ENCODE measurements at regions not wholly inside any gene's neighbourhood (a gene's known extent, or its start where the extent isn't known, plus 50 kb on each side); places are given as distances from the start of the nearest gene placed in this dataset.

DNA sequence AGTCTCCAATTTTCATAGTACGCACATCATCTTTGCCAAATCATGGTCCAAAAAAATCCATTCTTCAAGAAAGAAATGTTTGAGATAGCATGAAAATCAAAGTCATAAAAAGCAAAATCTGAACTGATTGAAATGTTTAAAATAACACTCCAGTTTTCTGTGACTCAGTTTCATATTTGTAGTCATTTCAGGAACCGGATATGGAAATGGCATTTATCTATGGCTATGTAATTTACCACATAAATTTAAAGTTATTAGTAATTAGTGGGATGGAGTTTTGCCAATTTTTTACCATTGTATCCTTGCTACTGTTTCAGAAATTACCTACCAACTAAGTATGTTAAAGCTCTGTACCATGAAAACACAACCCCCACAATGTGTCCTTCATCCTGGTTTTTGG is 456.6 kb upstream of the ACVR2A start:
- no peaks in the 10 kb centered on the region for H3K4me1 Mint-ChIP-seq

DNA sequence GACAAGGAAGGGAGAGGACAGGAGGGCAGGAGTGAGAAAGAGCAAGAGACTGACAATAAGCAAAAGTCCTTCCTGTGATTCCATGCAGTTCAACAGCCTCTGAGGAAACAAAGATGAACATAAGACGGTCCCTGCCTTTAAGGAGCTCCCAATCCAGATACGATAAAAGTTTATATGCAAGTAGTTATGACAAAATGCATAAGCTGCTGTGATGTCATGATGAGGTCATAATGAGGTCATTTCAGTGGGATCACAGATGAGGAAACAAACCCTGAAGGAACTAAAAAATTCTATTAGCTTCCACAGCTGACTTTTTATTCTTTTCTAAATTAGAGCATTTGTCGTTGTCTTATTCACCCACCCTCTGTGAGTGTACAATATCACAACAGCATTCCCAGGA is 458.5 kb upstream of the ACVR2A start:
- H3K27ac Mint-ChIP-seq, result no peak overlapping the region
- H3K4me3 Mint-ChIP-seq, result no peak overlapping the region
- no peaks in the 10 kb centered on the region for H3K36me3 Mint-ChIP-seq (ENCODE audit: low read depth)
- DNase-seq, result no peak
- H3K9me3 Mint-ChIP-seq, result peaks cover 9% of the 10 kb centered on the region
- intact Hi-C loops (cut with micrococcal nuclease), result no loop called here
- peaks cover 6% of the 10 kb centered on the region for H3K27me3 Mint-ChIP-seq
- H3K4me1 Mint-ChIP-seq, result no peaks in the 10 kb centered on the region

More for the DNA sequence above, 456.6 kb upstream of the ACVR2A start:
- DNase-seq, result no peak
- Mint-ChIP-seq H3K36me3 (ENCODE audit: low read depth) (no peaks in the 10 kb centered on the region), H3K4me3 (no peak overlapping the region), H3K27ac (no peak overlapping the region), H3K27me3 (peaks cover 6% of the 10 kb centered on the region), H3K9me3 (peaks cover under 1% of the 10 kb centered on the region)
- intact Hi-C loops (cut with micrococcal nuclease), result no loop called here

DNA sequence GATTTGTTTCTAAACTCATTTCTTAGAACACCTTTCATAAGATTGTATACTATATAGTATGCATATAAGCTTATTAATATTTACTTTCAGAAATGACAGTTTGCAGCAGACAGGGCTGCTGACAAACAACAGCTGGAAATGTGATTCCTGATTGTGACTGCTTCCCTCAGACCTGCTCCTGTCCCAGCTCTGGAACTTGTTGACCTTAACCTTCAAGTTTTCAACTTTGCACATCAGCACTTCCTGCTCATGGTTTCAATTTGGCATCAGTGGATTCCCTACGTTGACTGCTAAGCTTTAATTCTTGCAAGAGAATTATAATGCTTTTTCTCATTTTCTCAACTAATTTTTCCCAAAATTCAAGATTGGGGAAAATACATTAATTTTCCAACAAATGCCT is 459.2 kb upstream of the ACVR2A start:
- H3K36me3 Mint-ChIP-seq (ENCODE audit: low read depth), result no peaks in the 10 kb centered on the region
- no peak overlapping the region for H3K4me3 Mint-ChIP-seq
- DNase-seq, result no peak
- H3K27me3 Mint-ChIP-seq, result peaks cover 6% of the 10 kb centered on the region
- no peak overlapping the region for H3K27ac Mint-ChIP-seq
- intact Hi-C loops (cut with micrococcal nuclease), result no loop called here
- H3K4me1 Mint-ChIP-seq, result no peaks in the 10 kb centered on the region
- peaks cover 9% of the 10 kb centered on the region for H3K9me3 Mint-ChIP-seq

DNA sequence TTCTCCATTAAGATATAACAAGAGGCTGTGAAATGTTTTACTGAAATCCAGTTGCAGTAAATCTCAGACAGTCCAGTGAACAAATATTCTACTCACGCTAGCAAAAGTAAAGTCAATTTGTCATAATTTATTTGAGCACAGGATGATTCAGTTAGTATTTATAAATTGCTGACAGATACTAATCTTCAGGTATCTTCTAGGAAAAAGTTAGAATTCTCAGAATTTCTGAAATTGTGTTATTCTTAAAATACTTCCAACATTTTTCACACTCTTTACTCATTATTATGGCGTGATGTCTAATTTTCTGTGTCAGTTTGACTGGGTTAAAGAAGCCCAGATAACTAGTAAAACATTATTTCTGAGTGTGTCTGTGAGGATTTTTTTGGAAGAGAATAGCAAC is 460.2 kb upstream of the ACVR2A start:
- peaks cover 9% of the 10 kb centered on the region for H3K9me3 Mint-ChIP-seq
- no peak overlapping the region for H3K4me3 Mint-ChIP-seq
- intact Hi-C loops (cut with micrococcal nuclease), result no loop called here
- DNase-seq, result no peak
- no peaks in the 10 kb centered on the region for H3K4me1 Mint-ChIP-seq
- no peaks in the 10 kb centered on the region for H3K36me3 Mint-ChIP-seq (ENCODE audit: low read depth)
- H3K27me3 Mint-ChIP-seq, result peaks cover 3% of the 10 kb centered on the region
- H3K27ac Mint-ChIP-seq, result no peak overlapping the region

DNA sequence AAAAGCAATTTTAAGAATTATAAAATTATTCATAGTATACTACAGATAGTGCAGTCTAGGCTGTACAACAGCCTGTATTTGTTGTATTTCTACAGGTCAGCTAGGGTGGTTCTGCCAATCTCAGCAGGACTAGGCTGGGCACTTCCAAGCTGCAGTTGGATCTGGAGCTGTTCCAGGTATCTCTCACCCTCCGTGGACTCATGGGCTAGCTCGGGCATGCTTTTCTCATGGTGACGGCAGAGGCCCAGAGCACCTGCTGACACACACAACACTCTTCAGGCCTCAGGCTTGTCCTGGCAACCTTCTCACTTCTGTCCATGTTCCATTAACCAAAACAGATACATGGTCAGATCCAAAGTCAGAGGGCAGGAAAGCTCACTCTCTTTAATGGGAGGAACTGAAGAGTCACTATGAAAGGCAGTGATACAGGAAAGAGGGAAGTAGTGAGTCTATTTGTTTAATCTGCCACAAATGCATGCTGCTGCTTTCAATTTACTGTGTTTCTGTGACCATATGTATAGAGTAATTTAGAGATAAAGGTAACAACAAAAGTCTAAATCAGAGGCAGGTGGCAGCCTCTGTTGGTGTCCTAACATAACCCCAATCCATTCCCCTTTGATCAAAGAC is 462.4 kb upstream of the ACVR2A start:
- intact Hi-C loops (cut with micrococcal nuclease), result no loop called here
- H3K27ac Mint-ChIP-seq, result no peak overlapping the region
- H3K4me3 Mint-ChIP-seq, result no peak overlapping the region
- H3K9me3 Mint-ChIP-seq, result peaks cover 9% of the 10 kb centered on the region
- H3K27me3 Mint-ChIP-seq, result no peaks in the 10 kb centered on the region
- H3K4me1 Mint-ChIP-seq, result no peaks in the 10 kb centered on the region
- DNase-seq, result no peak
- H3K36me3 Mint-ChIP-seq (ENCODE audit: low read depth), result no peaks in the 10 kb centered on the region

DNA sequence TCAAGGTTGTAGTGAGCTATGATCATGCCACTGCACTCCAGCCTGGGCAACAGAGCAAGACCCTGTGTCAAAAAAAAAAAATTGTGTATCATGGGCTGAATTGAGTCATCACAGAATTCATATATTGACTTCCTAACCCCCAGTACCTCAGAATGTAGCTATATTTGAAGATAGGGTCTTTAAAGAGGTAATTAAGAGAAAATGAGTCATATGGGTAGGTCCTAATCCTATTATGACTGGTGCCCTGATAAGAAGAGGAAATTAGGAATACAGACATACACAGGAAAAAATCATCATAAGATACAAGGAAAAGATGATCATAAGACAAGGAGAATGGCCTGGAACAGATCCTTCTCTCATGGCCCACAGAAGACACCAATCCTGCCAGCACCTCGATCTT is 466.4 kb upstream of the ACVR2A start:
- no peak overlapping the region for H3K4me3 Mint-ChIP-seq
- DNase-seq, result no peak
- no peaks in the 10 kb centered on the region for H3K36me3 Mint-ChIP-seq (ENCODE audit: low read depth)
- no peak overlapping the region for H3K27ac Mint-ChIP-seq
- intact Hi-C loops (cut with micrococcal nuclease), result no loop called here
- peaks cover 2% of the 10 kb centered on the region for H3K27me3 Mint-ChIP-seq
- no peaks in the 10 kb centered on the region for H3K4me1 Mint-ChIP-seq
- peaks cover 9% of the 10 kb centered on the region for H3K9me3 Mint-ChIP-seq

DNA sequence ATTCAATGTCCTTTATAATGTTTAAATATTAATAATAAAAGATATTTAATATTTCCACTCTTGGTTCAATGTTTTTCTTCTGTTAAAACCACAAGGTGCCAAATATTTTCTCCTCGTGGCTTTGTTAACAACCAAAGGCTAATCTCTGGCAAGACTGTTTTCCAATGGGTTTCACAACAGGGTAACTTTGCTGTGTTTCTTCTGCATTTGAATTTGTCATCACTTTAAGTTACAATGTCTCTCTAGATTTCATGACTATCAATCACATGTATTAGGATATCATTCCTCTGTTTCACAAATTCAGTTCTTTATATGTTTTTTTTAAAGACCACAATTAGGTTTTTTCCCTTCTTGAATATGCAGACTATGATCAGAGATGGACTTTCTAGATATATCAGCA is 469.8 kb upstream of the ACVR2A start:
- Mint-ChIP-seq H3K4me3 (no peak overlapping the region), H3K27ac (no peak overlapping the region), H3K27me3 (peaks cover 4% of the 10 kb centered on the region), H3K9me3 (no peaks in the 10 kb centered on the region), H3K4me1 (no peaks in the 10 kb centered on the region), H3K36me3 (ENCODE audit: low read depth) (no peaks in the 10 kb centered on the region)
- intact Hi-C loops (cut with micrococcal nuclease), result no loop called here
- no peak for DNase-seq

DNA sequence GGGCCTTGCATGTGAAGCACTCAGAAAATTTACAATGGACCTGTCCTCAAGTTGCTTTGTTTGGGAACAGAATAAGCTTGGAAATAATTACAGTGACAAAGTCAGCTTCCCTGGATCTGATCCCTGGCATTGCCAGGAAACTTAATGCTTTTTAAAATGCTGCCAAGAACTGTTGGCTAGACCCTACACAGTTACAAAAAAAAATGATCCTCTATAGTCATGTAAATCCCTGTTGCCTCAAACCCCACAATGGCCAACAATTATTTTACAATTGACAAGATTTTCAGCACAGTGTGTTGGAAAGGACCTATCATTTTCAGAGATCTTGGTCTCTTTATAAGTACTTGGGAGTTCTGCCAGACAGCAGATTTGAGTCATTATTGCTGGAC is 470.4 kb upstream of the ACVR2A start:
- no peaks in the 10 kb centered on the region for H3K4me1 Mint-ChIP-seq
- no peak for DNase-seq
- no peaks in the 10 kb centered on the region for H3K36me3 Mint-ChIP-seq (ENCODE audit: low read depth)
- H3K27me3 Mint-ChIP-seq, result peaks cover 4% of the 10 kb centered on the region
- H3K4me3 Mint-ChIP-seq, result no peak overlapping the region
- no peak overlapping the region for H3K27ac Mint-ChIP-seq
- intact Hi-C loops (cut with micrococcal nuclease), result no loop called here
- H3K9me3 Mint-ChIP-seq, result no peaks in the 10 kb centered on the region

DNA sequence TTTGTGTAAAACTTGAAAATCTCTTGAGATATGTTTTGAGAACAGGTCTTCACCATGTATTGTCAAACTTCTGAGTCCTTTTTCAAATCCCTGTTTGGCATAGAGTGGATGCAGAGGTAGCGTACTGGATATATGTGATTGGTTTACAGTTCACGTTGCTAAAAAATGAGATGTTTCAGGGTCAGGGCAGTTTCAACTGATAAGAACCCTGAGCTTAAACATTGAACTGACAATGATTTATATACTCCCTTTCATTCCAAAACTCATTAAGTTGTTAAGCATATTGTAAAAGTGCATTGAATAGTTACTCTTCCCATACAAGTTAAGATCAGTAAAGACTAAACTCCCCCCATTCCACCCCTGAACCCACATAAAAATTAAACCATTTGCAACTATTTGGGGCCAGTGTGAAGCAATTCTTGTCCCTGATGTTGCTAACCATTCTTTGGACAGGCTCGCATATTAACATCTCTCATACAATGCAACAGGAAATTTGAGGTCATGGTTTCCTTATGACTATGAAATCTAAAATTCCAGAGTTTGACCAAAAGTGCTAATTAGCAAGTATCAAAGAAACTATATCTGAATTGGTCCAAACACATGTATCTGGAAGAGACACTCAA is 470.9 kb upstream of the ACVR2A start:
- intact Hi-C loops (cut with micrococcal nuclease), result no loop called here
- Mint-ChIP-seq H3K4me3 (no peak overlapping the region), H3K27me3 (peaks cover 4% of the 10 kb centered on the region), H3K36me3 (ENCODE audit: low read depth) (no peaks in the 10 kb centered on the region), H3K27ac (no peak overlapping the region), H3K9me3 (no peaks in the 10 kb centered on the region), H3K4me1 (no peaks in the 10 kb centered on the region)
- no peak for DNase-seq

DNA sequence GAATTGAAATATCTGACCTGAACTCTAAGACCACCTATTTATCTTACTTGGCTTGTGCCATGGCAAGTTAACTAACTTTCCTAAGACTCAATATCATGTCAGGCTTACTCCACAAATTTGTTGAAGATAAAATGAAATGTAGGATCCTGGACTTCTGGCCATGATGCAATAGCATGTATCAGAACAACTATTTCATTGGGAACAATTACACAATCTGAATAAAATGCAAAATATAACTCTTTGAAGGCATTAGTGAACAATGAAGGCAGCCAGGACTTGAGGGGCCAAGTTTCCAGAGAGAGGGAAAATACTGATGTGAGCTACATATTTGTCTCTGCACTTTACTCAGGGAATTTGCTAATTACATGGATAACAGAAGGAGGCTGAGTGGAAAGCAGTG is 476.5 kb upstream of the ACVR2A start:
- Mint-ChIP-seq H3K9me3 (no peaks in the 10 kb centered on the region), H3K27me3 (peaks cover 2% of the 10 kb centered on the region), H3K27ac (no peak overlapping the region), H3K4me3 (no peak overlapping the region), H3K36me3 (ENCODE audit: low read depth) (no peaks in the 10 kb centered on the region), H3K4me1 (peaks cover 8% of the 10 kb centered on the region)
- DNase-seq, result no peak
- intact Hi-C loops (cut with micrococcal nuclease), result no loop called here

DNA sequence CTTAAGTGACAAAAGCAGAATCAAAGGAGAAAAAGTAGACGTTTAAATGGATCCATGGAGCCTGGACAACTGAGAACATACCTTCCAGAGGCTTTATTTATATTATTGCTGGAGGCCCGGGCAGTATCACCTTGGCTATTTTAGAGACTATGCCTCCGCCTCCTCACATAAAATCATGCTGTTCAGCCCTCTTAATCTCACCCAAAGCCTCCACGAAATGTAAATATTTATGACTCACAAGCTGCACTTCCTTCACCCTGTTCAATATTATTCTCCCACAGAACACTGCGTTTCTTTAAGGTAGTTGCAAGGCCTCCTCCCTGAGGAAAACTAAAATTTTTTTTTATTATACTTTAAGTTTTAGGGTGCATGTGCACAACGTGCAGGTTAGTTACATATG is 478.6 kb upstream of the ACVR2A start:
- H3K4me3 Mint-ChIP-seq, result no peak overlapping the region
- H3K27me3 Mint-ChIP-seq, result no peaks in the 10 kb centered on the region
- no peak for DNase-seq
- no peaks in the 10 kb centered on the region for H3K36me3 Mint-ChIP-seq (ENCODE audit: low read depth)
- H3K4me1 Mint-ChIP-seq, result peaks cover 8% of the 10 kb centered on the region
- H3K27ac Mint-ChIP-seq, result no peak overlapping the region
- intact Hi-C loops (cut with micrococcal nuclease), result no loop called here
- no peaks in the 10 kb centered on the region for H3K9me3 Mint-ChIP-seq

DNA sequence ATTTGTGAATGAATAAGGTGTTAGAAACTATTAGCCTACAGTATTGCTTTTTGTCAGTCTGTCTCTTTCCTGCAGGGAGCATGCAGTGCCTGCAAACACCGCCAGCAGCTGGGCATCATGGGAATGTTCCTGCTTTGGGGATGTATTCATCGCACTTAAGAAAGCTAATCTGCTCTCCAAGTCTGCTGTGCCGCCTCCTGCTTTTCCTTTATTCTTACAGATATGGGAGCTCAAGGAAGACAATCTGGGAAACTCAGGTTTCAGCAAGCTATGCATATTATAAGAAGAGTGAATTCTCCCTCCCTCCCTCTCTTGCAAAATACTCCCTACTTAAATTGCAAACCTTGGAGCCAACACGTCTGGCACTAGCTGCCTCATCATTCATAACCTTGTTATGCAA is 479.2 kb upstream of the ACVR2A start:
- no peak for DNase-seq

DNA sequence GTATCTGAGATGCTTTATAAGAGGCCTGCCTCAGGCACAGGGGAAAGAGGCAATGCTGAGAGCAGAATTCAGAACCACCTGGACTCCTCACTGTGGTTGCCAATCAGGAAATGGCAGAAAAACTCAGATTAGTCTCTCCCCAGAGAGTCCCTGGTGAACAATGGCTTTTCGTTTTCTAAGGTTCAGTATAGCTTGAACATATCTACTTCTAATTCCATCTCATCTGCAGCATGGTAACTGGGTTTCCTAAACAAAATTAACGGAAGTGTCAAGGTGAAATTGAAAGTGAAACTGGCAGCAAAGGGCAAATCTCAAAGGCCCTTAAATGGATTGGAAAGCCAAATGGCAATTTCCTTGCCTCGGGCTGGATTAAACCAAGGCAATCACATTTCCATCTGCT is 480.2 kb upstream of the ACVR2A start:
- Mint-ChIP-seq H3K36me3 (ENCODE audit: low read depth) (no peaks in the 10 kb centered on the region), H3K27ac (no peak overlapping the region), H3K27me3 (no peaks in the 10 kb centered on the region), H3K4me1 (peaks cover 8% of the 10 kb centered on the region), H3K9me3 (no peaks in the 10 kb centered on the region), H3K4me3 (no peak overlapping the region)
- peak; percentile 64 for DNase-seq
- intact Hi-C loops (cut with micrococcal nuclease), result no loop called here

More for the DNA sequence above, 479.2 kb upstream of the ACVR2A start:
- Mint-ChIP-seq H3K27me3 (no peaks in the 10 kb centered on the region), H3K4me1 (peaks cover 8% of the 10 kb centered on the region), H3K36me3 (ENCODE audit: low read depth) (no peaks in the 10 kb centered on the region), H3K4me3 (no peak overlapping the region), H3K27ac (no peak overlapping the region), H3K9me3 (no peaks in the 10 kb centered on the region)
- intact Hi-C loops (cut with micrococcal nuclease), result no loop called here

DNA sequence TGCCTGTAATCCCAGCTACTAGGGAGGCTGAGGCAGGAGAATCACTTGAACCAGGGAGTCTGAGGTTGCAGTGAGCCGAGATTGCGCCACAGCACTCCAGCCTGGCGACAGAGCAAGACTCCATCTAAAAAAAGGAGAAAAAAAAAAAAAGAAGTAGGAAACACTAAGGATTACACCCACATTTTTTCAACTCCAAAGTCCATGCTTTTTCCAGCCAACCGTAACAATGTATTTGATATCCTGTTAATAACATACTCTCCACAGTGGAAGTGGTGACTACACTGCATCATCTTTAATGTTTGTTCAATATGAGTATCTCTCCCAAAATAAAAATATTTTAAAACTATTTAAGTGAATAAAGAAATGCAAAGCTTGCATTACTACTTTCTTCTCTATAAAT is 481.6 kb upstream of the ACVR2A start:
- intact Hi-C loops (cut with micrococcal nuclease), result no loop called here
- H3K36me3 Mint-ChIP-seq (ENCODE audit: low read depth), result no peaks in the 10 kb centered on the region
- no peak overlapping the region for H3K4me3 Mint-ChIP-seq

DNA sequence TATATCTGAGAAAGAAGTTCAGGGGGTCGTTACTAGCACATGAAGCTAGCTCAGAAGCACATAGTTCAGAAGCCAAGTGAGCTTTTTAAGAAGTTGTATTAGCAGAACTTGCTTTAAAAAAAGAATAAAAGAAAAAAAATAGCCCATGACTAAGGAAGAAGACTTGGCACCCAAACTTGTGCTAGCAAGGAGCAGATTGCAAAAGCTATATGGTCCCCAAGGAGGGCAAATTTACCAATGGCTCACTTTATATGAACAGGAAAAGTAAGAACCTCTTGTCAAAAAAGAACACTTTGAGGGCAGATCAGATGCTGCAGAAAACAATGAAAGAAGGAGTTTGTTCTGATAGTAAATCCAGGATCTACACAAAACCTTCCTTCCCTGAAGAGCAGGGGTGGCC is 486.5 kb upstream of the ACVR2A start:
- H3K36me3 Mint-ChIP-seq (ENCODE audit: low read depth), result no peaks in the 10 kb centered on the region
- H3K4me1 Mint-ChIP-seq, result peaks cover 1% of the 10 kb centered on the region
- no peak overlapping the region for H3K4me3 Mint-ChIP-seq
- no peak for DNase-seq
- peaks cover 4% of the 10 kb centered on the region for H3K9me3 Mint-ChIP-seq
- no peak overlapping the region for H3K27ac Mint-ChIP-seq
- H3K27me3 Mint-ChIP-seq, result peaks cover 5% of the 10 kb centered on the region
- intact Hi-C loops (cut with micrococcal nuclease), result no loop called here

More for the DNA sequence above, 481.6 kb upstream of the ACVR2A start:
- Mint-ChIP-seq H3K4me1 (peaks cover 8% of the 10 kb centered on the region), H3K27me3 (no peaks in the 10 kb centered on the region), H3K9me3 (no peaks in the 10 kb centered on the region), H3K27ac (no peak overlapping the region)
- DNase-seq, result no peak
